ENCODE measurements at regions not wholly inside any gene's neighbourhood (a gene's known extent, or its start where the extent isn't known, plus 50 kb on each side); places are given as distances from the start of the nearest gene placed in this dataset.

GRCh38 chr13:73739394-73739793 is 394.8 kb downstream of the KLF12 start:
- no peaks in the 10 kb centered on the region for H3K9me3 Mint-ChIP-seq

GRCh38 chr13:73738626-73739025 is 395.6 kb downstream of the KLF12 start:
- TF ChIP-seq CTCF (conservative IDR thresholded peaks at IDR 0.05): no peak
- no peak for DNase-seq (ENCODE audit: extremely low spot score, unreplicated experiment)
- Mint-ChIP-seq H3K9me3 (no peaks in the 10 kb centered on the region), H3K27ac (no peak overlapping the region), H3K27me3 (no peaks in the 10 kb centered on the region), H3K4me3 (no peak overlapping the region), H3K4me1 (ENCODE audit: unreplicated experiment) (peaks cover 6% of the 10 kb centered on the region), H3K36me3 (peaks cover 12% of the 10 kb centered on the region)

More at GRCh38 chr13:73739394-73739793, 394.8 kb downstream of the KLF12 start:
- peaks cover 9% of the 10 kb centered on the region for H3K36me3 Mint-ChIP-seq
- no peak overlapping the region for H3K27ac Mint-ChIP-seq
- DNase-seq (ENCODE audit: extremely low spot score, unreplicated experiment): no peak
- H3K4me3 Mint-ChIP-seq: no peak overlapping the region
- TF ChIP-seq CTCF (conservative IDR thresholded peaks at IDR 0.05): no peak
- H3K4me1 Mint-ChIP-seq (ENCODE audit: unreplicated experiment): peaks cover 6% of the 10 kb centered on the region
- H3K27me3 Mint-ChIP-seq: no peaks in the 10 kb centered on the region

- no peaks in the 10 kb centered on the region for H3K9me3 Mint-ChIP-seq
Observed at GRCh38 chr13:73737214-73737613, 397.0 kb downstream of the KLF12 start.

GRCh38 chr13:73733706-73734105 is 400.5 kb downstream of the KLF12 start:
- no peak for TF ChIP-seq CTCF (conservative IDR thresholded peaks at IDR 0.05)
- Mint-ChIP-seq H3K4me1 (ENCODE audit: unreplicated experiment) (no peaks in the 10 kb centered on the region), H3K27me3 (no peaks in the 10 kb centered on the region), H3K36me3 (peaks cover 15% of the 10 kb centered on the region), H3K9me3 (peaks cover 4% of the 10 kb centered on the region), H3K27ac (no peak overlapping the region), H3K4me3 (no peak overlapping the region)
- DNase-seq (ENCODE audit: extremely low spot score, unreplicated experiment): no peak

More at GRCh38 chr13:73737214-73737613, 397.0 kb downstream of the KLF12 start:
- H3K27me3 Mint-ChIP-seq: no peaks in the 10 kb centered on the region
- no peak overlapping the region for H3K27ac Mint-ChIP-seq
- no peak for TF ChIP-seq CTCF (conservative IDR thresholded peaks at IDR 0.05)
- no peak overlapping the region for H3K4me3 Mint-ChIP-seq
- DNase-seq (ENCODE audit: extremely low spot score, unreplicated experiment): no peak
- H3K36me3 Mint-ChIP-seq: peaks cover 17% of the 10 kb centered on the region
- H3K4me1 Mint-ChIP-seq (ENCODE audit: unreplicated experiment): peaks cover 6% of the 10 kb centered on the region

- Mint-ChIP-seq H3K4me3 (no peak overlapping the region), H3K27ac (no peak overlapping the region), H3K36me3 (peaks cover 20% of the 10 kb centered on the region), H3K9me3 (peaks cover 4% of the 10 kb centered on the region), H3K27me3 (no peaks in the 10 kb centered on the region), H3K4me1 (ENCODE audit: unreplicated experiment) (no peaks in the 10 kb centered on the region)
- no peak for DNase-seq (ENCODE audit: extremely low spot score, unreplicated experiment)
- TF ChIP-seq CTCF (conservative IDR thresholded peaks at IDR 0.05): no peak
Observed at GRCh38 chr13:73732350-73732749, 401.9 kb downstream of the KLF12 start.

- no peak for DNase-seq (ENCODE audit: extremely low spot score, unreplicated experiment)
Observed at GRCh38 chr13:73731564-73731963, 402.6 kb downstream of the KLF12 start.

More at GRCh38 chr13:73731564-73731963, 402.6 kb downstream of the KLF12 start:
- Mint-ChIP-seq H3K4me1 (ENCODE audit: unreplicated experiment) (no peaks in the 10 kb centered on the region), H3K9me3 (peaks cover 4% of the 10 kb centered on the region), H3K36me3 (peaks cover 25% of the 10 kb centered on the region), H3K4me3 (no peak overlapping the region), H3K27ac (no peak overlapping the region), H3K27me3 (no peaks in the 10 kb centered on the region)
- no peak for TF ChIP-seq CTCF (conservative IDR thresholded peaks at IDR 0.05)

Data from type B pancreatic cell (in vitro differentiated cells).